Central memory CD8-positive, alpha-beta T cell (primary cell): ENCODE measurements at regions not wholly inside any gene's neighbourhood (a gene's known extent, or its start where the extent isn't known, plus 50 kb on each side); places are given as distances from the start of the nearest gene placed in this dataset.

Source experiments
- ATAC-seq: fragments of 150-1000 bp; cut with Tn5 transposase; replicated peaks from 2 replicates; pipeline ENCODE4 v1.10.0; 2022; ENCODE audit warnings: mild to moderate bottlenecking, moderate FRiP score, moderate number of reproducible peaks; ENCODE audit not compliant: poor library complexity, severe bottlenecking; ENCODE audit errors: extremely low read depth
- DNase-seq, 2 donors: peaks; one replicate each; pipeline ENCODE4 v3.0.0; 2021; ENCODE audit warnings: low spot score in 2 of 2
- H3K27ac Mint-ChIP-seq: one replicate; pipeline ENCODE4 v1.8.0; 2022; ENCODE audit warnings: low read depth, mild to moderate bottlenecking, moderate library complexity, mixed read lengths
- H3K27me3 Mint-ChIP-seq: one replicate; pipeline ENCODE4 v1.8.0; 2022; ENCODE audit warnings: mixed read lengths
- H3K36me3 Mint-ChIP-seq: one replicate; pipeline ENCODE4 v1.8.0; 2022; ENCODE audit warnings: mild to moderate bottlenecking, moderate library complexity, mixed read lengths; ENCODE audit not compliant: insufficient read depth
- H3K4me1 Mint-ChIP-seq: one replicate; pipeline ENCODE4 v1.8.0; 2022; ENCODE audit warnings: mixed read lengths
- H3K4me3 Mint-ChIP-seq: one replicate; pipeline ENCODE4 v1.8.0; 2022; ENCODE audit warnings: mild to moderate bottlenecking, moderate library complexity, mixed read lengths
- H3K9me3 Mint-ChIP-seq: one replicate; pipeline ENCODE4 v1.8.0; 2022; ENCODE audit warnings: mixed read lengths

DNA sequence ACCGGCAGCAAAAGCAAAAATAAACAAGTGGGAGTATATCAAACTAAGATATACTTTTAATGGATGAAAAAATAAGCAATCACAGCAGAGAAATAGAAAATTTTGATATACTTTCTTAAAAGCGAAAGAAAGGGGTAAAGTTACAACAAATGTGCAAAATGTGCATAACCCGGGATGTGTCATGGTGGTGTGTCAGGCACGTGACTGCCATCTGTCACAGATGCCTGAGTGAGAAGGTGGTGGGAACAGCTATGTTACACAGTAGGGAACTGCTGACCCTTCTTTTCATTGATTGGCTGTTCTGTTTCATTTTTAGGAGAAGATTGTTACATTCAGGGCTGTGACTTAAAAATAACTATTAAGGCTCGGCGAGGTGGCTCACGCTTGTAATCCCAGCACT is 168.1 kb upstream of the PELI2 start:
- Mint-ChIP-seq H3K36me3 (no peaks in the 10 kb centered on the region), H3K27ac (no peak overlapping the region), H3K9me3 (no peaks in the 10 kb centered on the region), H3K27me3 (no peaks in the 10 kb centered on the region), H3K4me3 (no peak overlapping the region), H3K4me1 (no peaks in the 10 kb centered on the region)
- no peak for DNase-seq
- no peak for ATAC-seq

DNA sequence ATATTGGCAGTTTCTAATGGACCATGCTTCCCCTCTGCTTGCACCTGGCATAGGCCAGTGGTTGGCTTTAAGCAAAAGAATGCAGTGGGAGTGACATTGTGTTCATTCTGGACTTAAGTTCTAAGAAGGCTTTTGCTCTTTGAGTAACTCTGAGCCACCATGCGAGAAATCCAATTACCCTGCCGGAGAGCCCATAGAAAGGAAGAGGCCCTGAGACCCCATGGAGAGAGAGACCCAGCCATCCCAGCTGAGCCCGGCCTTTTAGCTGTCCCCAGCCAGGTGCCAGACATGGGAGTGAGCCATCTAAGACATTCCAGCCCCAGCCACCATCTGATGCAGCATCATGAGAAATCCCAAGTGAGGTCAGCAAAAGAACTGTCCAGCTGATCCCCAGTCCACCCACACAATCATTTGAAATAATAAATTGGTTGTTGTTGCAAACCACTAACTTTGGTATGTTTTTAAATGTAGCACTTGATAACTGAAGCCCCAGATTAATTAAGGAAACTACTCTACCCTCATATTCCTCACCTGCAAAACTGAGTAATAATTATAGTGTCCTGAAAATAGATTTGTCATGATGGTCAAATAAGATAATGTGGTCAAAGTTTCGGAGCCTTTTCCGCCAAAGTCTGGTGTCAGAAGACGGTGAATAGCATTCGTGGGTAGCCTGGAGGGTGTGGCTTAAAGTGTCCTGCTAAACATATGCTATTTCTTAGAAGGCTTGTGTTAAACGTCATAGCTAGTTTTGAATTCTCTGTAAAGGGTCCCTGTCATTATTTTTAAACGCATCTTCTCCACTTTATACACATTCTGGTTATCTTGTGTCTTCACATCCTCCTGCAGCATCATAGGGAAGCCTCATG is 166.6 kb upstream of the PELI2 start:
- no peak for ATAC-seq

DNA sequence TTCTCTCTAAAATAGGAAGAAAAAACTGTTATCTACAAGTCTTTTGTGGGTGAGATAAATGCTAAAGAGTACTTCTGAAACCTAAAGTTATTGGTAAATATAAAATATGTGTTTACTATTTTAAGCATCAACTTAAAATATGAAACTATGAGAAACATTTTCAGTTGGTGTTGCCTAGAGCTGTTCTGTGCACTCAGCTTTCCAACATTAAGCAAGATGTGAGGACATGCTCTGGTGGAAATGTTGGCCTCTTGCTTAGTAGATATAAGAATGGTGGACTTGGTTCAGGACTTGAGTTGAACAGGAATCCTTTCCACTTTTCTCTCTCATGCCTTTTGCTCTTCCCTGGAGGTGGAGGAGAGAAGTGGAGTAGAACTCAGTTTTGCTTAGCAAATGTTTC is 164.1 kb upstream of the PELI2 start:
- peaks cover 8% of the 10 kb centered on the region for H3K27me3 Mint-ChIP-seq
- H3K4me1 Mint-ChIP-seq, result no peaks in the 10 kb centered on the region
- no peak overlapping the region for H3K4me3 Mint-ChIP-seq
- H3K27ac Mint-ChIP-seq, result no peak overlapping the region
- H3K36me3 Mint-ChIP-seq, result no peaks in the 10 kb centered on the region
- H3K9me3 Mint-ChIP-seq, result no peaks in the 10 kb centered on the region
- no peak for DNase-seq
- no peak for ATAC-seq

More for the DNA sequence above, 166.6 kb upstream of the PELI2 start:
- Mint-ChIP-seq H3K9me3 (no peaks in the 10 kb centered on the region), H3K27ac (no peak overlapping the region), H3K36me3 (no peaks in the 10 kb centered on the region), H3K4me1 (no peaks in the 10 kb centered on the region), H3K27me3 (no peaks in the 10 kb centered on the region), H3K4me3 (no peak overlapping the region)
- DNase-seq, result no peak

DNA sequence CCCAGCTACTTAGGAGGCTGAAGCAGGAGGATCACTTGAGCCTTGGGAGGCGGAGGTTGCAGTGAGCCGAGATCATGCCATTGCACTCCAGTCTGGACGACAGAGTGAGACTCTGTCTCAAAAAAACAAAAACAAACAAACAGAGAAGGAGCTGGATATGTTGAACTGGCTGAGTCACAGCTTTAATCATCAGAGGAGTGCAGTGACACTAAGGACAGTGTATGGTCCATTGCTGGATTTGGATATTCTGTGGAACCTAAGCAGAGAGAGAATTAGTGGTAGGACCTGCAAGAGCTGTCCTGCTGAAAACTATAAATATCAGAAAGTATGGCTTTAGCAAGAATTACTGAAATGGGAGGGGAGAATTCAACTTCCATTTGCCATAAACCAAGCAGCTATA is 163.0 kb upstream of the PELI2 start:
- Mint-ChIP-seq H3K4me1 (no peaks in the 10 kb centered on the region), H3K4me3 (no peak overlapping the region), H3K36me3 (no peaks in the 10 kb centered on the region), H3K27ac (no peak overlapping the region), H3K27me3 (peaks cover 19% of the 10 kb centered on the region), H3K9me3 (no peaks in the 10 kb centered on the region)
- DNase-seq (no peak), ATAC-seq (no peak)

DNA sequence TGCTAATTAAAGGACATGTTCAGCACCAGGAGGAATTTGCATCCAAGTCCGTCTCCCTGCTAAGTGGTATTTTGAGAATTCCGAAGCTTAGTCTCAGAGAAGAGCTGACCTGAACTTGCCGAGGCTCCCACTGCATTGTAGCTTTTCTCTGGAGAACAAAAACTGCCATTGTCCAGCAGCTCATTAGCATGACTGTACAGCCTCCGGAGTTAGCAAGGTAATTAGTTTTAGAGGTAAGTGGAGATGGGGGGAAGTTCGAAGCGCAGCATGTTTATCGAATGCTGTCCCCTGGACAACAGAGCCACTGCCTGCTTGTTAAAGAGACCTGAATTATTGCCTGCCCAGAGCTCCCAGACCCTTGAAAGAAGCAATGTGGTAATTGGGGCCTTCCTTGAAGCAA is 160.3 kb upstream of the PELI2 start:
- no peak for DNase-seq
- ATAC-seq, result no peak
- no peaks in the 10 kb centered on the region for H3K36me3 Mint-ChIP-seq
- H3K4me3 Mint-ChIP-seq, result no peak overlapping the region
- H3K9me3 Mint-ChIP-seq, result no peaks in the 10 kb centered on the region
- no peak overlapping the region for H3K27ac Mint-ChIP-seq
- H3K4me1 Mint-ChIP-seq, result no peaks in the 10 kb centered on the region
- H3K27me3 Mint-ChIP-seq, result peaks cover 24% of the 10 kb centered on the region

DNA sequence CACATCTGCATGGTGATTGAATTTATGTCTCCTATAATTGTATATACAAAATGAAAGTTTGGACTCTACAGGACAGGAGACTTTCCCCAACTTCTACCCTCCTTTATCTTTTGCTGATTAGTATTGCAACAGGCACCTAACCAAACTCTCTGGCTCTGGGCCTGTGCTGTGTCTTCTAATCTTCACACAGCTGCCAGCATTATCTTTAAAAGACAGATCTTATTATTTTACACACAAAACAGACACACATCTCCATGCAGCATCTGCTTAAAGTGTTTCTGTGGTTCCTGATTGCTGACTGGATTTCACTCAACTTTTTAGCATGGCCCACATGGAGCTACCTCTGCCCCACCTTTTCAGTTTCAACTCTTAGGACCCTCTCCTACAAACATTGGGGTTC is 154.9 kb upstream of the PELI2 start:
- DNase-seq (no peak), ATAC-seq (no peak)
- peaks cover 19% of the 10 kb centered on the region for H3K27me3 Mint-ChIP-seq
- H3K27ac Mint-ChIP-seq, result no peak overlapping the region
- H3K4me3 Mint-ChIP-seq, result no peak overlapping the region
- H3K4me1 Mint-ChIP-seq, result no peaks in the 10 kb centered on the region
- H3K36me3 Mint-ChIP-seq, result no peaks in the 10 kb centered on the region
- H3K9me3 Mint-ChIP-seq, result no peaks in the 10 kb centered on the region

DNA sequence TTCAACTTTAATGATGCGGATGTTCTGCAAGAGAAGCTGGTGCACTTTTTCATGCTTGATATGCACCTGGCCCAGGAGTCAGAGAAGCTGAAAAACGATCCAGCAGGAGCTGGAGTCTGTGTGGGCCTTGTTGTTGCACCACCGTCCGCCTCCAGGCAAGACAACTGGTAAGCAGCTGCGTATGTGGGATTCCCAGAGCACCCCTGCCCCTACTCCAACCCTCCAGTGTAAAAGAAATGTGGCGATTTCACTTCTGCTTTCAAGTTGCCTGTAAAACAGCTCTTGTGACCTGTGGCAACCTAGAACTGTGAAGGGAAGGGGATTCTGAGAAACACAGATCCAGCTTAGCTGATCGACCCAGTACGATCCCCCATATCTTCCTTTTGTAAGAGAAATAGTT is 154.1 kb upstream of the PELI2 start:
- Mint-ChIP-seq H3K4me3 (no peak overlapping the region), H3K27me3 (peaks cover 19% of the 10 kb centered on the region), H3K27ac (no peak overlapping the region), H3K36me3 (no peaks in the 10 kb centered on the region), H3K9me3 (no peaks in the 10 kb centered on the region), H3K4me1 (no peaks in the 10 kb centered on the region)
- DNase-seq, result no peak
- no peak for ATAC-seq

DNA sequence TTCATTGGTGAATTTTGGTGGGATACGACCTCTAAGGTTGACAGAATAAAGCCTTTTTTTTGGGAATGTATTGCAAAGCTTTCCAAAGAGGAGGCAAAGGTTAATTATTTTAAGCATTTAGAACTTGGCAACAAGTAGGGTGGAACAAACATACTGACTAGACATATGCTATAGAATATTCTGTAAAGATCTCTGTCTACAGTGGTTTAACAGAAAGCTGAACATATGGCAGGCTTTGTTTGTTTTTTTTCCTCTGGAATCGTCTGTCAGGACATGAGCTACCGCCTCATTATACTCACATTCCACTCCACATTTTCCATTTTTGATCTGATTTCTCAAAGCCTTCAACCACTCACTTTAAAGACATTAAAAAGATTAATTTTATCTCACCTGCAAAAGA is 153.4 kb upstream of the PELI2 start:
- no peaks in the 10 kb centered on the region for H3K4me1 Mint-ChIP-seq
- H3K36me3 Mint-ChIP-seq, result no peaks in the 10 kb centered on the region
- H3K27ac Mint-ChIP-seq, result no peak overlapping the region
- peaks cover 18% of the 10 kb centered on the region for H3K27me3 Mint-ChIP-seq
- DNase-seq (no peak), ATAC-seq (no peak)
- H3K4me3 Mint-ChIP-seq, result no peak overlapping the region
- H3K9me3 Mint-ChIP-seq, result no peaks in the 10 kb centered on the region

DNA sequence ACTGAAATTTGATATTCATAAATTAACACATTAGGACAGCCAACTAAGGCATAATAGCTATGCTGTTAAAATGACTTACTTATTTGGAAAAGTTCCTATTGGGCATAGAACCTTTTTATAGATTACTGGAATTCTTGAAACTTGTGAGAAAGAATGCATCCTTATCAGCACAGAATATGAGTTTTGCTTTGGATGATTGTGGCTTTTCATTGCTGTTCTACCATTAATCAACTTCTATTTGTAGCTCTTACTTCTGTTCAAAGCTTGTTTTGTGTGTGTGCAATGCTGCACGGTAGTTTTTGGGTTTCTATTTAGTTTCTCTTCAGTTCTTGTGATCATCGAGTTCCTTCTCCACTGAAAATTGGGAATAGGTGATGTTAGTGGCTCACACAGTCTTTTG is 152.4 kb upstream of the PELI2 start:
- no peaks in the 10 kb centered on the region for H3K36me3 Mint-ChIP-seq
- no peak overlapping the region for H3K27ac Mint-ChIP-seq
- H3K4me3 Mint-ChIP-seq, result no peak overlapping the region
- peaks cover 11% of the 10 kb centered on the region for H3K27me3 Mint-ChIP-seq
- H3K9me3 Mint-ChIP-seq, result no peaks in the 10 kb centered on the region
- H3K4me1 Mint-ChIP-seq, result no peaks in the 10 kb centered on the region
- DNase-seq (no peak), ATAC-seq (no peak)

DNA sequence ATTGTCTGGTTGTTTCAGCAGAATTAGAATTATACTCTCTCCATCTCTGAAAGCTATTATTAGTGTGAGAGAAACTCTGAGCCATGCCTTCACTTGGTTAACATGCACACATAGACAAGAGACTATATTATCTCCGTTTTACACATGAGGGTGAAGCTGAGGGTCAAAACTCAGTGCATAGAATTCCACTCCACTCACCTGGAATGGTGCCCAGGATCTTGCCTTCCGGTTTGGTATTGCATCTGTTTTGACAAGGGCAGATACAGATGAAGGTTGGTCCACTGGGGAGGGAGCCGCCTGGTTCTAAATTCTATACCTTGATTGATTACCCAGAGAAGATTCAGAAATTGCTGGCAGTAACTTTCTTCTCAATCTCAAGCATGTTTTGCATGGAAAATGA is 149.5 kb upstream of the PELI2 start:
- Mint-ChIP-seq H3K27ac (no peak overlapping the region), H3K4me3 (no peak overlapping the region), H3K27me3 (peaks cover 27% of the 10 kb centered on the region), H3K4me1 (no peaks in the 10 kb centered on the region), H3K9me3 (no peaks in the 10 kb centered on the region), H3K36me3 (no peaks in the 10 kb centered on the region)
- DNase-seq, result no peak
- no peak for ATAC-seq

DNA sequence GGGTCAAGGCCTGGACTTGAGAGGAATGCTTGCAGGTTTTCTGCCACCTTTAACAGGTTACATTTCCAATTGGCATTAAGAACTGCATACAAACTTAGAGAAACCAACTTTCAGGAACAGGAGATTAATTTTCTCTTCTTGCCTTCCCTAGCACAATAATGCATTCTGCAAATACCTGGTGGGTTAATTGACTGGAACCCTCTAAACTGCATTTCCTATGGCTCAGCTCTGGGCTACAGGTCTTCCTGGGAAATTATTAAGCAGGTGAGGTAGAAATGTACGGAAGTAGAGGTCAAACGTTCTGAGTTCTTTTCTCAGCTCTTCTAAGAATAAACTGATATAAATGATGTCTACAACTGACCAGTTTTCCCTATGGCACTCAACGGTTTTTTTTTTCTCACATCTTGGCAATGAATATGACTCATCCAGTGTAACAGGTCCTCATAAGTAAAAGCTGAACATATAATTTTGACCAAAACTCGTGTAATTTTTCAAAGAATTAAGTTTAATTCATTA is 144.9 kb upstream of the PELI2 start:
- DNase-seq (no peak), ATAC-seq (no peak)
- no peak overlapping the region for H3K4me3 Mint-ChIP-seq
- H3K36me3 Mint-ChIP-seq, result no peaks in the 10 kb centered on the region
- H3K27ac Mint-ChIP-seq, result no peak overlapping the region
- H3K4me1 Mint-ChIP-seq, result no peaks in the 10 kb centered on the region
- H3K9me3 Mint-ChIP-seq, result no peaks in the 10 kb centered on the region
- H3K27me3 Mint-ChIP-seq, result peaks cover 27% of the 10 kb centered on the region

DNA sequence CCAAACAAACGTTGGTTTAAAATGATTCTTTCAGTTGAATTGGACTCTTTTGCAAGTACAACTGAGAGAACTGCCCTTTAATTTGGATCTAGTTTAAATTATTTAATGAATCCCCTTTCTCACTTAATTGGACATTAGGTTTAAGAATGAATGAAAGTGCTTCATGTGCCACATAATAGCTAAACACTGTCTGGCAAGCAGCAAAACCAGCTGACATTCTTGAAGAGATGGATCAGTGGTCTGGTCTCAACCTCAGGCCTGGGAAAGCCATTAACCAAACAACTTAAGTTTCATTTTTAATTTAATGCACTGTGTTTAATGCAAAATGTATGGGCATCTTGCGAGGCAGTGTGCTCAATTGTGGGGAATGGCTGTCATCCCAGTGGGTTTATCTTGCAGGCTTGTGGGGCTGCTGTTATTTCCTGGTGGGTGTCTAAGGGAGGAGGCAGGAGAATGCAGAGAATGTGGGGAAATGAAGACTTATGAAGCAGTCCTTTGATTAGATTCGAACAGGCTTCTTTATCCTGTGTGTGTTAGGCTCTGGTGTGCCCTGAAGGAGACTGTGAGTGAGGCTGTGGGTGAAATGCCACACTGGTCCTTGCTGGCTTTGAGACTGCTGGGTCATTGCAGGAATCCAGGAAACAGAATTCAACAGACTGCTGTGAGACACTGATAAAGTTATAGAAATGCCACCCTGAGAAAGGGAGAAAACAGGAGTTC is 144.1 kb upstream of the PELI2 start:
- H3K4me3 Mint-ChIP-seq, result no peak overlapping the region
- H3K9me3 Mint-ChIP-seq, result no peaks in the 10 kb centered on the region
- H3K4me1 Mint-ChIP-seq, result no peaks in the 10 kb centered on the region
- no peak overlapping the region for H3K27ac Mint-ChIP-seq
- DNase-seq (no peak), ATAC-seq (no peak)
- H3K27me3 Mint-ChIP-seq, result peaks cover 24% of the 10 kb centered on the region
- H3K36me3 Mint-ChIP-seq, result no peaks in the 10 kb centered on the region
